SK-N-SH treated with all-trans-retinoic acid at 6 μM for 48 hours (cell line): ENCODE measurements at regions not wholly inside any gene's neighbourhood (a gene's known extent, or its start where the extent isn't known, plus 50 kb on each side); places are given as distances from the start of the nearest gene placed in this dataset.

ENCODE experiments used
- ATAC-seq: fragments of 200-7000 bp; cut with Tn5 transposase; 3 replicates; pipeline ENCODE4 v1.9.1; 2020; ENCODE audit warnings: mild to moderate bottlenecking, moderate library complexity
- ARNTL ChIP-seq: fragments of 450-650 bp; formaldehyde crosslinking; IDR thresholded peaks from 2 replicates; pipeline ENCODE4 v1.5.0; 2020; ENCODE audit warnings: low read depth, mild to moderate bottlenecking, moderate library complexity, borderline replicate concordance
- BACH2 ChIP-seq: fragments of 250-450 bp; sonication (Bioruptor Pico); IDR thresholded peaks from 2 replicates; pipeline ENCODE4 v1.9.0; 2021; ENCODE audit warnings: mild to moderate bottlenecking, borderline replicate concordance
- CSDC2 ChIP-seq: fragments of 250-450 bp; sonication (Bioruptor Pico); IDR thresholded peaks from 2 replicates; pipeline ENCODE4 v1.5.0; 2020; ENCODE audit warnings: mild to moderate bottlenecking, moderate library complexity
- ESRRG ChIP-seq: fragments of 250-450 bp; sonication (Bioruptor Pico); IDR thresholded peaks from 2 replicates; pipeline ENCODE4 v1.6.1; 2021; ENCODE audit warnings: mild to moderate bottlenecking
- GLIS3 ChIP-seq: fragments of 250-450 bp; sonication (Bioruptor Pico); IDR thresholded peaks from 2 replicates; pipeline ENCODE4 v1.5.0; 2020; ENCODE audit warnings: mild to moderate bottlenecking, moderate library complexity
- ISL1 ChIP-seq: fragments of 250-450 bp; sonication (Bioruptor Pico); IDR thresholded peaks from 2 replicates; pipeline ENCODE4 v2.1.2; 2022; ENCODE audit warnings: mild to moderate bottlenecking, moderate library complexity
- OSR1 ChIP-seq: fragments of 250-450 bp; sonication (Bioruptor Pico); IDR thresholded peaks from 2 replicates; pipeline ENCODE4 v1.8.0; 2022; ENCODE audit warnings: moderate library complexity, mild to moderate bottlenecking, inconsistent platforms
- PPARA ChIP-seq: fragments of 250-450 bp; sonication (Bioruptor Pico); IDR thresholded peaks from 2 replicates; pipeline ENCODE4 v1.5.0; 2020; ENCODE audit warnings: mild to moderate bottlenecking, borderline replicate concordance
- RARB ChIP-seq: fragments of 250-450 bp; sonication (Bioruptor Pico); IDR thresholded peaks from 2 replicates; pipeline ENCODE4 v1.8.0; 2021; ENCODE audit warnings: mild to moderate bottlenecking, moderate library complexity
- SNAI2 ChIP-seq: fragments of 250-450 bp; sonication (Bioruptor Pico); IDR thresholded peaks from 2 replicates; pipeline ENCODE4 v1.5.0; 2020; ENCODE audit warnings: mild to moderate bottlenecking, moderate library complexity
- TCF4 ChIP-seq: fragments of 250-450 bp; sonication (Bioruptor Pico); IDR thresholded peaks from 2 replicates; pipeline ENCODE4 v1.8.0; 2021; ENCODE audit warnings: mild to moderate bottlenecking, moderate library complexity, borderline replicate concordance
- TOX ChIP-seq: fragments of 250-450 bp; sonication (Bioruptor Pico); IDR thresholded peaks from 2 replicates; pipeline ENCODE4 v1.8.0; 2021; ENCODE audit warnings: mild to moderate bottlenecking, moderate library complexity, borderline replicate concordance
- ZC3H10 ChIP-seq: fragments of 250-450 bp; sonication (Bioruptor Pico); IDR thresholded peaks from 2 replicates; pipeline ENCODE4 v1.5.1; 2021; ENCODE audit warnings: mild to moderate bottlenecking, moderate library complexity
- ZFP3 ChIP-seq: fragments of 250-450 bp; sonication (Bioruptor Pico); IDR thresholded peaks from 2 replicates; pipeline ENCODE4 v1.5.0; 2020; ENCODE audit warnings: mild to moderate bottlenecking, moderate library complexity
- ZFP30 ChIP-seq: fragments of 450-650 bp; formaldehyde crosslinking; IDR thresholded peaks from 2 replicates; pipeline ENCODE4 v1.5.0; 2022; ENCODE audit warnings: mild to moderate bottlenecking, moderate library complexity
- ZNF565 ChIP-seq: fragments of 450-650 bp; formaldehyde crosslinking; conservative IDR thresholded peaks from 2 replicates; pipeline ENCODE4 v1.5.0; 2020; ENCODE audit warnings: low read depth, mild to moderate bottlenecking, moderate library complexity
- ZNF70 ChIP-seq: fragments of 450-650 bp; formaldehyde crosslinking; IDR thresholded peaks from 2 replicates; pipeline ENCODE4 v1.5.0; 2020; ENCODE audit warnings: mild to moderate bottlenecking, moderate library complexity
- TF ChIP-seq, protein P1 (sequence below): fragments of 250-450 bp; sonication (Bioruptor Pico); IDR thresholded peaks from 2 replicates; pipeline ENCODE4 v1.8.0; 2020; ENCODE audit warnings: mild to moderate bottlenecking, moderate library complexity, borderline replicate concordance
- TF ChIP-seq, protein P2 (sequence below): fragments of 250-450 bp; sonication (Bioruptor Pico); IDR thresholded peaks from 2 replicates; pipeline ENCODE4 v1.5.1; 2020; ENCODE audit warnings: low read depth, mild to moderate bottlenecking, moderate library complexity
- TF ChIP-seq, protein P3 (sequence below): fragments of 250-450 bp; sonication (Bioruptor Pico); IDR thresholded peaks from 2 replicates; pipeline ENCODE4 v1.5.0; 2020; ENCODE audit warnings: mild to moderate bottlenecking, moderate library complexity
- TF ChIP-seq, protein P4 (sequence below): fragments of 250-450 bp; sonication (Bioruptor Pico); IDR thresholded peaks from 2 replicates; pipeline ENCODE4 v1.5.1; 2021; ENCODE audit warnings: mild to moderate bottlenecking, moderate library complexity
- TF ChIP-seq, protein P5 (sequence below): fragments of 250-450 bp; sonication (Bioruptor Pico); IDR thresholded peaks from 2 replicates; pipeline ENCODE4 v1.8.0; 2021; ENCODE audit warnings: low read depth, mild to moderate bottlenecking, moderate library complexity, borderline replicate concordance

DNA sequence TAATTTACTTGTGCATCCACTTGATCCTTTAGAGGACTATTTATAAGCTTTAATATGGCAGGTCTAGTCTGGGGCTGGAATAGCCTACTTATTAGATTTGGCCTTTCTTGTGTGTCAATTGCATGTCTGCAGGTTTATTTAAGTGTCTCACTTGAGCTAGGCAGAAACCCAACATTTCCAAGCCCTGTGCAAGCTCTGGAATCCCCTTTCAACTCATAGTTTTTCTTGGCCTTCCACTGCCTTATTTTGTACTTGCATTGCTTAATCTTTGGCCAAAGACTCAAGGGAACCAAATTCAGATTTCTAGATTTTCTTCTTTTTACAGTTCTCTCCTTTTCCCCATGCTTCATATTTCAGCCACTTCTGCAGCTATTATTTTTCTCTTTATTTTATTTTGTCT, 102.4 kb upstream of the RFX3 start:
- no peak for TF ChIP-seq ESRRG (CRISPR knock-in tag)
- TF ChIP-seq, protein P1, sequence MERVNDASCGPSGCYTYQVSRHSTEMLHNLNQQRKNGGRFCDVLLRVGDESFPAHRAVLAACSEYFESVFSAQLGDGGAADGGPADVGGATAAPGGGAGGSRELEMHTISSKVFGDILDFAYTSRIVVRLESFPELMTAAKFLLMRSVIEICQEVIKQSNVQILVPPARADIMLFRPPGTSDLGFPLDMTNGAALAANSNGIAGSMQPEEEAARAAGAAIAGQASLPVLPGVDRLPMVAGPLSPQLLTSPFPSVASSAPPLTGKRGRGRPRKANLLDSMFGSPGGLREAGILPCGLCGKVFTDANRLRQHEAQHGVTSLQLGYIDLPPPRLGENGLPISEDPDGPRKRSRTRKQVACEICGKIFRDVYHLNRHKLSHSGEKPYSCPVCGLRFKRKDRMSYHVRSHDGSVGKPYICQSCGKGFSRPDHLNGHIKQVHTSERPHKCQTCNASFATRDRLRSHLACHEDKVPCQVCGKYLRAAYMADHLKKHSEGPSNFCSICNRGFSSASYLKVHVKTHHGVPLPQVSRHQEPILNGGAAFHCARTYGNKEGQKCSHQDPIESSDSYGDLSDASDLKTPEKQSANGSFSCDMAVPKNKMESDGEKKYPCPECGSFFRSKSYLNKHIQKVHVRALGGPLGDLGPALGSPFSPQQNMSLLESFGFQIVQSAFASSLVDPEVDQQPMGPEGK: no peak
- TF ChIP-seq PPARA: no peak
- TF ChIP-seq ZFP30 (CRISPR knock-in tag): no peak
- no peak for TF ChIP-seq SNAI2 (CRISPR knock-in tag)
- TF ChIP-seq ZC3H10: no peak
- TF ChIP-seq TOX (CRISPR knock-in tag): no peak
- TF ChIP-seq, protein P2, sequence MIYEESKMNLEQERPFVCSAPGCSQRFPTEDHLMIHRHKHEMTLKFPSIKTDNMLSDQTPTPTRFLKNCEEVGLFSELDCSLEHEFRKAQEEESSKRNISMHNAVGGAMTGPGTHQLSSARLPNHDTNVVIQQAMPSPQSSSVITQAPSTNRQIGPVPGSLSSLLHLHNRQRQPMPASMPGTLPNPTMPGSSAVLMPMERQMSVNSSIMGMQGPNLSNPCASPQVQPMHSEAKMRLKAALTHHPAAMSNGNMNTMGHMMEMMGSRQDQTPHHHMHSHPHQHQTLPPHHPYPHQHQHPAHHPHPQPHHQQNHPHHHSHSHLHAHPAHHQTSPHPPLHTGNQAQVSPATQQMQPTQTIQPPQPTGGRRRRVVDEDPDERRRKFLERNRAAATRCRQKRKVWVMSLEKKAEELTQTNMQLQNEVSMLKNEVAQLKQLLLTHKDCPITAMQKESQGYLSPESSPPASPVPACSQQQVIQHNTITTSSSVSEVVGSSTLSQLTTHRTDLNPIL (CRISPR knock-in tag): no peak
- TF ChIP-seq OSR1: no peak
- TF ChIP-seq, protein P3, sequence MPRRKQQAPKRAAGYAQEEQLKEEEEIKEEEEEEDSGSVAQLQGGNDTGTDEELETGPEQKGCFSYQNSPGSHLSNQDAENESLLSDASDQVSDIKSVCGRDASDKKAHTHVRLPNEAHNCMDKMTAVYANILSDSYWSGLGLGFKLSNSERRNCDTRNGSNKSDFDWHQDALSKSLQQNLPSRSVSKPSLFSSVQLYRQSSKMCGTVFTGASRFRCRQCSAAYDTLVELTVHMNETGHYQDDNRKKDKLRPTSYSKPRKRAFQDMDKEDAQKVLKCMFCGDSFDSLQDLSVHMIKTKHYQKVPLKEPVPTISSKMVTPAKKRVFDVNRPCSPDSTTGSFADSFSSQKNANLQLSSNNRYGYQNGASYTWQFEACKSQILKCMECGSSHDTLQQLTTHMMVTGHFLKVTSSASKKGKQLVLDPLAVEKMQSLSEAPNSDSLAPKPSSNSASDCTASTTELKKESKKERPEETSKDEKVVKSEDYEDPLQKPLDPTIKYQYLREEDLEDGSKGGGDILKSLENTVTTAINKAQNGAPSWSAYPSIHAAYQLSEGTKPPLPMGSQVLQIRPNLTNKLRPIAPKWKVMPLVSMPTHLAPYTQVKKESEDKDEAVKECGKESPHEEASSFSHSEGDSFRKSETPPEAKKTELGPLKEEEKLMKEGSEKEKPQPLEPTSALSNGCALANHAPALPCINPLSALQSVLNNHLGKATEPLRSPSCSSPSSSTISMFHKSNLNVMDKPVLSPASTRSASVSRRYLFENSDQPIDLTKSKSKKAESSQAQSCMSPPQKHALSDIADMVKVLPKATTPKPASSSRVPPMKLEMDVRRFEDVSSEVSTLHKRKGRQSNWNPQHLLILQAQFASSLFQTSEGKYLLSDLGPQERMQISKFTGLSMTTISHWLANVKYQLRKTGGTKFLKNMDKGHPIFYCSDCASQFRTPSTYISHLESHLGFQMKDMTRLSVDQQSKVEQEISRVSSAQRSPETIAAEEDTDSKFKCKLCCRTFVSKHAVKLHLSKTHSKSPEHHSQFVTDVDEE (CRISPR knock-in tag): no peak
- no peak for TF ChIP-seq ISL1 (CRISPR knock-in tag)
- TF ChIP-seq RARB: no peak
- ATAC-seq: no peak

DNA sequence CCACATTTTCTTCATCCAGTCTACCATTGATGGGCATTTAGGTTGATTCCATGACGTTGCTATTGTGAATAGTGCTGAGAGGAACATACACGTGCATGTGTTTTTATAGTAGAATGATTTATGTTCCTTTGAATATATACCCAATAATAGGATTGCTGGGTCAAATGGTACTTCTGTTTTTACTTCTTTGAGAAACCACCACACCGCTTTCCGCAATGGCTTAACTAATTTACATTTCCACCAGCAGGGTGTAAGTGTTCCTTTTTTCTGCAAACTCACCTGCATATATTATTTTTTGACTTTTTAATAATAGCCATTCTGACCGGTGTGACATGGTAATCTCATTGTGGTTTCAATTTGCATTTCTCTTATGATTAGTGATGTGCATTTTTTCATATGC, 82.2 kb upstream of the RFX3 start:
- ATAC-seq: no peak
- TF ChIP-seq, protein P3 (CRISPR knock-in tag): no peak
- TF ChIP-seq ZC3H10: no peak
- TF ChIP-seq CSDC2 (CRISPR knock-in tag): no peak
- TF ChIP-seq BACH2 (CRISPR knock-in tag): no peak
- TF ChIP-seq, protein P4, sequence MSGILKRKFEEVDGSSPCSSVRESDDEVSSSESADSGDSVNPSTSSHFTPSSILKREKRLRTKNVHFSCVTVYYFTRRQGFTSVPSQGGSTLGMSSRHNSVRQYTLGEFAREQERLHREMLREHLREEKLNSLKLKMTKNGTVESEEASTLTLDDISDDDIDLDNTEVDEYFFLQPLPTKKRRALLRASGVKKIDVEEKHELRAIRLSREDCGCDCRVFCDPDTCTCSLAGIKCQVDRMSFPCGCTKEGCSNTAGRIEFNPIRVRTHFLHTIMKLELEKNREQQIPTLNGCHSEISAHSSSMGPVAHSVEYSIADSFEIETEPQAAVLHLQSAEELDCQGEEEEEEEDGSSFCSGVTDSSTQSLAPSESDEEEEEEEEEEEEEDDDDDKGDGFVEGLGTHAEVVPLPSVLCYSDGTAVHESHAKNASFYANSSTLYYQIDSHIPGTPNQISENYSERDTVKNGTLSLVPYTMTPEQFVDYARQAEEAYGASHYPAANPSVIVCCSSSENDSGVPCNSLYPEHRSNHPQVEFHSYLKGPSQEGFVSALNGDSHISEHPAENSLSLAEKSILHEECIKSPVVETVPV (CRISPR knock-in tag): no peak
- no peak for TF ChIP-seq ESRRG (CRISPR knock-in tag)
- TF ChIP-seq, protein P5, sequence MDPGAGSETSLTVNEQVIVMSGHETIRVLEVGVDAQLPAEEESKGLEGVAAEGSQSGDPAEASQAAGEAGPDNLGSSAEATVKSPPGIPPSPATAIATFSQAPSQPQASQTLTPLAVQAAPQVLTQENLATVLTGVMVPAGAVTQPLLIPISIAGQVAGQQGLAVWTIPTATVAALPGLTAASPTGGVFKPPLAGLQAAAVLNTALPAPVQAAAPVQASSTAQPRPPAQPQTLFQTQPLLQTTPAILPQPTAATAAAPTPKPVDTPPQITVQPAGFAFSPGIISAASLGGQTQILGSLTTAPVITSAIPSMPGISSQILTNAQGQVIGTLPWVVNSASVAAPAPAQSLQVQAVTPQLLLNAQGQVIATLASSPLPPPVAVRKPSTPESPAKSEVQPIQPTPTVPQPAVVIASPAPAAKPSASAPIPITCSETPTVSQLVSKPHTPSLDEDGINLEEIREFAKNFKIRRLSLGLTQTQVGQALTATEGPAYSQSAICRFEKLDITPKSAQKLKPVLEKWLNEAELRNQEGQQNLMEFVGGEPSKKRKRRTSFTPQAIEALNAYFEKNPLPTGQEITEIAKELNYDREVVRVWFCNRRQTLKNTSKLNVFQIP (CRISPR knock-in tag): no peak
- no peak for TF ChIP-seq SNAI2 (CRISPR knock-in tag)
- TF ChIP-seq ARNTL (CRISPR knock-in tag): no peak
- TF ChIP-seq ZNF70 (CRISPR knock-in tag): no peak
- TF ChIP-seq, all 23 proteins: peak for 0

DNA sequence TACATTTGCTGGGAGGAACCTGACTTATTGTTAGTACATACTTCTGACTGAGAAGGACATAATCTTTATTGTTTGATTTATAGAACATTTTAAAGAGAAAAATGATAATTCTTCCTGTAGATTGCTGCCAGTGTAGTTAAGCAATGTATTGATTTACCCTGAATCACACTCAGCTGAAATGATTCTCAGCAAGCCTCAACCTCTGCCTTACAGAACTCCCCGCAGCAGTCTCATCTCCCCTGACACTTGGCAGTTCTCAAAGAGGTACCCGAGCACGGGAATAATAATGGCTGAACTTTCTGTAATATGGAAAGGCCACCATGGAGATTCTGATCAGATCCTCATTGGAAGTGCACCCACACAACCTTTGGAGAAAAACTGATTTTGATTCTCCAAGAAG, 74.9 kb upstream of the RFX3 start:
- ATAC-seq: no peak
- TF ChIP-seq, protein P5 (CRISPR knock-in tag): no peak
- TF ChIP-seq ISL1 (CRISPR knock-in tag): no peak
- no peak for TF ChIP-seq TCF4 (CRISPR knock-in tag)
- no peak for TF ChIP-seq ARNTL (CRISPR knock-in tag)
- no peak for TF ChIP-seq ZNF565 (CRISPR knock-in tag)
- TF ChIP-seq, protein P3 (CRISPR knock-in tag): no peak
- no peak for TF ChIP-seq GLIS3 (CRISPR knock-in tag)
- no peak for TF ChIP-seq ZFP3 (CRISPR knock-in tag)
- no peak for TF ChIP-seq ZC3H10
